ENCODE measurements at regions not wholly inside any gene's neighbourhood (a gene's known extent, or its start where the extent isn't known, plus 50 kb on each side); places are given as distances from the start of the nearest gene placed in this dataset.

- TF ChIP-seq CTCF (IDR thresholded peaks at IDR 0.05; ENCODE audit: insufficient read depth, low read depth, low read length): no peak
- DNase-seq (ENCODE audit: low read depth): no peak
- Histone ChIP-seq H3K27me3 (ENCODE audit: control insufficient read depth, insufficient read depth, low read length) (no peaks in the 10 kb centered on the region), H3K4me3 (ENCODE audit: low read depth, low read length) (no peak overlapping the region), H3K36me3 (ENCODE audit: control insufficient read depth, insufficient read depth, low read length) (no peaks in the 10 kb centered on the region)
- POLR2A ChIA-PET: no interaction called here
- CTCF ChIA-PET: interaction anchor here (1.2 kb wide), 1 partner anchor 103 kb away, joined by 4 read pairs; the partner anchor contains the start of gene PFKFB3
Measured at GRCh38 chr10:6305401-6306321, 102.9 kb downstream of the PFKFB3 start.

- ChIA-PET POLR2A (no interaction called here), CTCF (no interaction called here)
- no peak for TF ChIP-seq CTCF (IDR thresholded peaks at IDR 0.05; ENCODE audit: insufficient read depth, low read depth, low read length)
- Histone ChIP-seq H3K4me3 (ENCODE audit: low read depth, low read length) (no peak overlapping the region), H3K36me3 (ENCODE audit: control insufficient read depth, insufficient read depth, low read length) (no peaks in the 10 kb centered on the region), H3K27me3 (ENCODE audit: control insufficient read depth, insufficient read depth, low read length) (no peaks in the 10 kb centered on the region)
- no peak for DNase-seq (ENCODE audit: low read depth)
Measured at GRCh38 chr10:6306917-6307316, 104.2 kb downstream of the PFKFB3 start.

GRCh38 chr10:6309816-6310215 is 107.1 kb downstream of the PFKFB3 start:
- 0 out of 2 replicates have a peak, but pooled peaks cover 3% of the 10 kb centered on the region for H3K27me3 ChIP-seq (ENCODE audit: control insufficient read depth, insufficient read depth, low read length)
- no peak overlapping the region for H3K4me3 ChIP-seq (ENCODE audit: low read depth, low read length)
- CTCF ChIA-PET: no interaction called here
- H3K36me3 ChIP-seq (ENCODE audit: control insufficient read depth, insufficient read depth, low read length): no peaks in the 10 kb centered on the region
- no peak for TF ChIP-seq CTCF (IDR thresholded peaks at IDR 0.05; ENCODE audit: insufficient read depth, low read depth, low read length)
- POLR2A ChIA-PET: no interaction called here
- DNase-seq (ENCODE audit: low read depth): no peak

GRCh38 chr10:6310977-6311376 is 108.2 kb downstream of the PFKFB3 start:
- no peak overlapping the region for H3K4me3 ChIP-seq (ENCODE audit: low read depth, low read length)
- DNase-seq (ENCODE audit: low read depth): no peak
- H3K27me3 ChIP-seq (ENCODE audit: control insufficient read depth, insufficient read depth, low read length): 0 out of 2 replicates have a peak, but pooled peaks cover 3% of the 10 kb centered on the region
- H3K36me3 ChIP-seq (ENCODE audit: control insufficient read depth, insufficient read depth, low read length): no peaks in the 10 kb centered on the region
- ChIA-PET CTCF (interaction anchor here (0.6 kb wide), 1 partner anchor 106 kb away, joined by 3 read pairs; no protein-coding TSS in a partner anchor), POLR2A (no interaction called here)
- no peak for TF ChIP-seq CTCF (IDR thresholded peaks at IDR 0.05; ENCODE audit: insufficient read depth, low read depth, low read length)

DNA sequence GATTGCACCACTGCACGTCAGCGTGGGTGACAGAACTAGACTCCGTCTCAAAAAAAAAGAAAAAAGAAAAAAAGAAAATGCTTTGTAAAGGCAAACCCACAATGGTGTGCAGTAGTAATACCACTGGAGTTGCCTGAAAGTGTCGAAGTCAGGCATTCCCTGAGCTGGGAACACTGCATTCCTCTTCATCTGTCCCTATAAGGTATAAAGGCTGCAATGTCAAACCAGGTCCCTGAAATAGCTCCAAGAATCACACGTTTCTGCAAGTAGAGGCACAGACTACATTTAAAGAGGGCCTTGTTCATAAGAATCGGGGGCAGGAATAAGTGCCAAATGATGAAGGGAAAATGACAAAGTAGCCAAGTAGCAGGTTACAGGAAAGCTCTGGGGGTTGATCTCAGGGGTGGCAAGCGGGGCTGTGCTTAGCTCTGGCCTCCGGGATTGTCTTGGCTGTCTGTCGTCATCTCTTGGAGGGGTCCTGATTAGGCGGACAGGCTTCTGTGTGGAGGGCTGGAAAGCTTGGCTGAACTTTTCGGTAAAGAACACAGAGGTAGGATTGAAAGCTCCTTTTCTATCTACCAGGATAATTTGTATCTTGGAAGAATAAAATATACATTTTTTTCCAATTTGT is 109.1 kb downstream of the PFKFB3 start:
- ChIA-PET CTCF (interaction anchor here (0.8 kb wide), 1 partner anchor 222 kb away, joined by 3 read pairs; no protein-coding TSS in a partner anchor), POLR2A (no interaction called here)
- no peak for TF ChIP-seq CTCF (IDR thresholded peaks at IDR 0.05; ENCODE audit: insufficient read depth, low read depth, low read length)
- no peaks in the 10 kb centered on the region for H3K36me3 ChIP-seq (ENCODE audit: control insufficient read depth, insufficient read depth, low read length)
- DNase-seq (ENCODE audit: low read depth): no peak
- H3K27me3 ChIP-seq (ENCODE audit: control insufficient read depth, insufficient read depth, low read length): 0 out of 2 replicates have a peak, but pooled peaks cover 3% of the 10 kb centered on the region
- H3K4me3 ChIP-seq (ENCODE audit: low read depth, low read length): no peak overlapping the region
